HCT116 (cell line): ENCODE measurements at regions not wholly inside any gene's neighbourhood (a gene's known extent, or its start where the extent isn't known, plus 50 kb on each side); places are given as distances from the start of the nearest gene placed in this dataset.

Experiments used
- ATAC-seq: fragments of 200-7000 bp; cut with Tn5 transposase; 2 replicates; pipeline ENCODE4 v1.9.1; 2020; ENCODE audit warnings: mild to moderate bottlenecking, moderate library complexity
- BruUV-seq: library from RNA; stranded (reverse); fragments of 400-500 nt; replicated peaks from 2 replicates; lab custom pipeline; 2021; lab: Mats Ljungman, UMichigan
- CTCF ChIA-PET: fragments of 300-600 bp; sonication (Branson Sonifier 250); formaldehyde crosslinking; loops from one replicate; lab custom pipeline; 2021; ENCODE audit warnings: antibody characterized with exemption; lab: Charles Lee
- POLR2A ChIA-PET: fragments of 300-600, 350-600 bp; sonication (Branson Sonifier 250); formaldehyde crosslinking; loops from one replicate; lab custom pipeline; 2021; ENCODE audit warnings: antibody characterized with exemption; lab: Charles Lee
- RAD21 ChIA-PET, 2 experiments: fragments of 300-600 bp; sonication (Branson Sonifier 250); formaldehyde crosslinking; loops; one replicate each; lab custom pipeline; 2023; ENCODE audit warnings: low total read pairs in 2 of 2; ENCODE audit not compliant: uncharacterized antibody in 2 of 2, unreplicated experiment in 2 of 2, low non-redundant PET in 1 of 2; lab: Charles Lee
- DNase-seq: peaks from one replicate; pipeline ENCODE4 v3.0.0-alpha.2; 2010; ENCODE audit warnings: low read depth, low spot score
- H2AFZ ChIP-seq: fragments of 200-600 bp; shearing (Covaris generic), sonication (generic); 2 replicates; pipeline ENCODE4 v1.6.1; 2017; ENCODE audit warnings: low read depth, mixed run types, mixed read lengths, antibody characterized with exemption, low read length; ENCODE audit not compliant: poor library complexity, severe bottlenecking
- H3K27ac ChIP-seq: 2 replicates; pipeline ENCODE4 v1.5.1; 2012; ENCODE audit warnings: low read depth, low read length
- H3K27me3 ChIP-seq: fragments of 200-600 bp; sonication (generic); 2 replicates; pipeline ENCODE4 v1.6.1; 2016; ENCODE audit warnings: mixed run types, low read length, mixed read lengths; ENCODE audit not compliant: insufficient read depth
- H3K36me3 ChIP-seq, 2 experiments: fragments of 200-500 bp in 1 of 2; fragments of 200-600 bp in 1 of 2; sonication (Bioruptor generic) in 1 of 2; sonication (generic) in 1 of 2; 2 replicates each; pipeline versions ENCODE4 v1.5.1 to v1.6.1; 2014 to 2016; ENCODE audit warnings: low read length in 2 of 2, inconsistent platforms in 1 of 2, mixed read lengths in 1 of 2, mixed run types in 1 of 2; ENCODE audit not compliant: insufficient read depth in 2 of 2, control insufficient read depth in 1 of 2
- H3K4me1 ChIP-seq, 2 experiments: fragments of 200-600 bp in 1 of 2; sonication (generic) in 1 of 2; 2 replicates each; pipeline versions ENCODE4 v1.5.1 to v1.6.1; 2012 to 2017; ENCODE audit warnings: low read length in 2 of 2, inconsistent platforms in 1 of 2, mild to moderate bottlenecking in 1 of 2, mixed read lengths in 1 of 2, mixed run types in 1 of 2, moderate library complexity in 1 of 2; ENCODE audit not compliant: insufficient read depth in 2 of 2, control insufficient read depth in 1 of 2
- H3K4me2 ChIP-seq: fragments of 200-600 bp; sonication (generic); 2 replicates; pipeline ENCODE4 v1.6.1; 2017; ENCODE audit warnings: mixed run types, low read length, mixed read lengths
- H3K4me3 ChIP-seq, 2 experiments: fragments of 200-600 bp in 1 of 2; sonication (generic) in 1 of 2; replicated peaks in 1 of 2; 2 replicates each; pipeline ENCODE4 v1.5.1; 2011 to 2016; ENCODE audit warnings: low read length in 2 of 2, control low read depth in 1 of 2, low read depth in 1 of 2, mild to moderate bottlenecking in 1 of 2, mixed read lengths in 1 of 2, mixed run types in 1 of 2
- H3K79me2 ChIP-seq: fragments of 200-600 bp; sonication (generic); 2 replicates; pipeline ENCODE4 v1.6.1; 2017; ENCODE audit warnings: mild to moderate bottlenecking, mixed run types, low read length, moderate library complexity, mixed read lengths; ENCODE audit not compliant: insufficient read depth
- H3K9ac ChIP-seq: fragments of 200-600 bp; sonication (generic); 2 replicates; pipeline ENCODE4 v1.6.1; 2016; ENCODE audit warnings: low read length, mixed read lengths
- H3K9me2 ChIP-seq: fragments of 200-600 bp; sonication (generic), shearing (Covaris generic); 2 replicates; pipeline ENCODE4 v1.6.1; 2017; ENCODE audit warnings: mixed run types, mild to moderate bottlenecking, moderate library complexity; ENCODE audit not compliant: insufficient read depth
- H3K9me3 ChIP-seq, 2 experiments: fragments of 200-500 bp in 1 of 2; fragments of 200-600 bp in 1 of 2; sonication (Bioruptor generic) in 1 of 2; sonication (generic) in 1 of 2; 2 replicates each; pipeline ENCODE4 v1.6.1; 2014 to 2017; ENCODE audit warnings: low read length in 2 of 2, mixed read lengths in 2 of 2, inconsistent platforms in 1 of 2, low read depth in 1 of 2, mild to moderate bottlenecking in 1 of 2, mixed run types in 1 of 2, moderate library complexity in 1 of 2; ENCODE audit not compliant: control insufficient read depth in 1 of 2, insufficient read depth in 1 of 2
- H4K20me1 ChIP-seq: fragments of 200-600 bp; sonication (generic), shearing (Covaris generic); 2 replicates; pipeline ENCODE4 v1.6.1; 2017; ENCODE audit warnings: mixed run types, mild to moderate bottlenecking, moderate library complexity; ENCODE audit not compliant: insufficient read depth
- ATF3 ChIP-seq: IDR thresholded peaks from 2 replicates; pipeline ENCODE4 v1.6.1; 2012
- CBX3 ChIP-seq: IDR thresholded peaks from 2 replicates; pipeline ENCODE4 v1.6.1; 2012; ENCODE audit warnings: low read depth
- CEBPB ChIP-seq: IDR thresholded peaks from 2 replicates; pipeline ENCODE4 v1.6.1; 2012; ENCODE audit warnings: low read depth
- EGR1 ChIP-seq: IDR thresholded peaks from 2 replicates; pipeline ENCODE4 v1.6.1; 2012; ENCODE audit warnings: low read depth
- ELF1 ChIP-seq: IDR thresholded peaks from 2 replicates; pipeline ENCODE4 v1.6.1; 2012; ENCODE audit warnings: low read depth, borderline replicate concordance
- EZH2 ChIP-seq: fragments of 200-600 bp; sonication (generic); IDR thresholded peaks from 2 replicates; pipeline ENCODE4 v1.6.1; 2017; ENCODE audit warnings: antibody characterized with exemption, mixed run types
- EZH2phosphoT487 ChIP-seq: fragments of 200-600 bp; IDR thresholded peaks from 2 replicates; pipeline ENCODE4 v1.6.1; 2018; ENCODE audit warnings: antibody characterized with exemption, borderline replicate concordance
- FOSL1 ChIP-seq: IDR thresholded peaks from 2 replicates; pipeline ENCODE4 v1.6.1; 2012; ENCODE audit warnings: low read depth
- JUND ChIP-seq: IDR thresholded peaks from 2 replicates; pipeline ENCODE4 v1.6.1; 2012
- POLR2AphosphoS5 ChIP-seq: IDR thresholded peaks from 2 replicates; pipeline ENCODE4 v1.6.1; 2011; ENCODE audit warnings: mild to moderate bottlenecking, low read depth, low read length, moderate library complexity
- RAD21 ChIP-seq: IDR thresholded peaks from 2 replicates; pipeline ENCODE4 v1.6.1; 2012; ENCODE audit warnings: low read depth, mild to moderate bottlenecking
- SRF ChIP-seq: IDR thresholded peaks from 2 replicates; pipeline ENCODE4 v1.6.1; 2012; ENCODE audit warnings: low read depth
- TCF7L2 ChIP-seq: IDR thresholded peaks from 2 replicates; pipeline ENCODE4 v1.7.0; 2011; ENCODE audit warnings: borderline replicate concordance, inconsistent platforms; ENCODE audit not compliant: insufficient read depth, insufficient read length; ENCODE audit errors: extremely low read depth
- YY1 ChIP-seq: IDR thresholded peaks from 2 replicates; pipeline ENCODE4 v1.6.1; 2011; ENCODE audit warnings: low read length, low read depth, moderate library complexity, mild to moderate bottlenecking; ENCODE audit not compliant: insufficient replicate concordance; ENCODE audit errors: extremely low read depth
- ZBTB33 ChIP-seq: IDR thresholded peaks from 2 replicates; pipeline ENCODE4 v1.6.1; 2011; ENCODE audit warnings: mild to moderate bottlenecking, low read length, moderate library complexity; ENCODE audit not compliant: insufficient replicate concordance; ENCODE audit errors: extremely low read depth
- ZFX ChIP-seq: fragments of 450-650 bp; IDR thresholded peaks from 2 replicates; pipeline ENCODE4 v1.6.1; 2017
- ZNF274 ChIP-seq: fragments of 200-500 bp; sonication (Bioruptor generic); IDR thresholded peaks from 2 replicates; pipeline ENCODE4 v1.6.1; 2014; ENCODE audit warnings: mild to moderate bottlenecking, low read depth, low read length, inconsistent platforms
- intact Hi-C: fragments of 100-400 bp; cut with micrococcal nuclease; formaldehyde crosslinking; loops from 2 replicates; pipeline ENCODE4 v1.10.0; 2022
- TF ChIP-seq, protein P1 (sequence below): IDR thresholded peaks from 2 replicates; pipeline ENCODE4 v1.6.1; 2012
- TF ChIP-seq, protein P2 (sequence below): IDR thresholded peaks from 2 replicates; pipeline ENCODE4 v1.6.1; 2012; ENCODE audit warnings: low read depth

GRCh38 chr9:88796947-88797346, 194.3 kb upstream of the S1PR3 start:
- ChIA-PET RAD21 (no interaction called here), POLR2A (no interaction called here), CTCF (no interaction called here)
- Histone ChIP-seq H3K9me3 (no peaks in the 10 kb centered on the region), H2AFZ (no peak overlapping the region), H3K4me1 (no peaks in the 10 kb centered on the region), H3K27me3 (no peaks in the 10 kb centered on the region), H3K9ac (no peak overlapping the region), H3K27ac (no peak overlapping the region), H3K79me2 (no peaks in the 10 kb centered on the region), H3K36me3 (no peaks in the 10 kb centered on the region), H3K9me2 (no peaks in the 10 kb centered on the region), H3K4me3 (no peak overlapping the region), H3K4me2 (no peak overlapping the region), H4K20me1 (no peaks in the 10 kb centered on the region)
- no peak for ATAC-seq
- TF ChIP-seq TCF7L2 (no peak), EZH2phosphoT487 (no peak), FOSL1 (no peak), CBX3 (no peak), ATF3 (no peak), EZH2 (no peak), ELF1 (no peak), SRF (no peak), JUND (no peak), ZNF274 (no peak), ZFX (no peak), POLR2AphosphoS5 (no peak), EGR1 (no peak), CEBPB (no peak), YY1 (no peak), ZBTB33 (no peak), RAD21 (no peak)
- TF ChIP-seq, protein P1, sequence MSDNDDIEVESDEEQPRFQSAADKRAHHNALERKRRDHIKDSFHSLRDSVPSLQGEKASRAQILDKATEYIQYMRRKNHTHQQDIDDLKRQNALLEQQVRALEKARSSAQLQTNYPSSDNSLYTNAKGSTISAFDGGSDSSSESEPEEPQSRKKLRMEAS: no peak
- TF ChIP-seq, protein P2, sequence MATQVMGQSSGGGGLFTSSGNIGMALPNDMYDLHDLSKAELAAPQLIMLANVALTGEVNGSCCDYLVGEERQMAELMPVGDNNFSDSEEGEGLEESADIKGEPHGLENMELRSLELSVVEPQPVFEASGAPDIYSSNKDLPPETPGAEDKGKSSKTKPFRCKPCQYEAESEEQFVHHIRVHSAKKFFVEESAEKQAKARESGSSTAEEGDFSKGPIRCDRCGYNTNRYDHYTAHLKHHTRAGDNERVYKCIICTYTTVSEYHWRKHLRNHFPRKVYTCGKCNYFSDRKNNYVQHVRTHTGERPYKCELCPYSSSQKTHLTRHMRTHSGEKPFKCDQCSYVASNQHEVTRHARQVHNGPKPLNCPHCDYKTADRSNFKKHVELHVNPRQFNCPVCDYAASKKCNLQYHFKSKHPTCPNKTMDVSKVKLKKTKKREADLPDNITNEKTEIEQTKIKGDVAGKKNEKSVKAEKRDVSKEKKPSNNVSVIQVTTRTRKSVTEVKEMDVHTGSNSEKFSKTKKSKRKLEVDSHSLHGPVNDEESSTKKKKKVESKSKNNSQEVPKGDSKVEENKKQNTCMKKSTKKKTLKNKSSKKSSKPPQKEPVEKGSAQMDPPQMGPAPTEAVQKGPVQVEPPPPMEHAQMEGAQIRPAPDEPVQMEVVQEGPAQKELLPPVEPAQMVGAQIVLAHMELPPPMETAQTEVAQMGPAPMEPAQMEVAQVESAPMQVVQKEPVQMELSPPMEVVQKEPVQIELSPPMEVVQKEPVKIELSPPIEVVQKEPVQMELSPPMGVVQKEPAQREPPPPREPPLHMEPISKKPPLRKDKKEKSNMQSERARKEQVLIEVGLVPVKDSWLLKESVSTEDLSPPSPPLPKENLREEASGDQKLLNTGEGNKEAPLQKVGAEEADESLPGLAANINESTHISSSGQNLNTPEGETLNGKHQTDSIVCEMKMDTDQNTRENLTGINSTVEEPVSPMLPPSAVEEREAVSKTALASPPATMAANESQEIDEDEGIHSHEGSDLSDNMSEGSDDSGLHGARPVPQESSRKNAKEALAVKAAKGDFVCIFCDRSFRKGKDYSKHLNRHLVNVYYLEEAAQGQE: no peak
- DNase-seq: no peak
- intact Hi-C loops: loop anchor here (10.0 kb wide), 1 partner anchor 1108 kb away; no protein-coding TSS in a partner anchor
- no TSS peak for BruUV-seq
